ENCODE measurements at regions not wholly inside any gene's neighbourhood (a gene's known extent, or its start where the extent isn't known, plus 50 kb on each side); places are given as distances from the start of the nearest gene placed in this dataset.

GRCh38 chr12:42663621-42664020, 74.1 kb upstream of the PRICKLE1 start:
- H3K36me3 ChIP-seq (ENCODE audit: insufficient read depth, low read length): no peaks in the 10 kb centered on the region
- H3K4me1 ChIP-seq (ENCODE audit: insufficient read depth, low read length): no peaks in the 10 kb centered on the region
- H3K27ac ChIP-seq (ENCODE audit: low read depth, low read length): no peak overlapping the region
- Mint-ChIP-seq H3K36me3 (no peaks in the 10 kb centered on the region), H3K27ac (no peak overlapping the region), H3K4me3 (no peak overlapping the region), H3K27me3 (peaks cover 0 to 5% of the 10 kb centered on the region in 2 donors), H3K9me3 (peaks cover 0 to 13% (median 2%) of the 10 kb centered on the region in 5 donors), H3K4me1 (no peaks in the 10 kb centered on the region)
- POLR2A ChIA-PET: no interaction called here
- CTCF ChIA-PET: no interaction called here
- no peak overlapping the region for H3K4me3 ChIP-seq (ENCODE audit: low read length)
- DNase-seq: no peak
- H3K27me3 ChIP-seq (ENCODE audit: insufficient read depth, low read length, poor library complexity, severe bottlenecking): no peaks in the 10 kb centered on the region
- no peaks in the 10 kb centered on the region for H3K9me3 ChIP-seq (ENCODE audit: low read length)

GRCh38 chr12:42660968-42661937, 71.7 kb upstream of the PRICKLE1 start:
- Mint-ChIP-seq H3K9me3 (peaks cover 0 to 18% (median 4%) of the 10 kb centered on the region in 5 donors), H3K4me1 (no peaks in the 10 kb centered on the region), H3K36me3 (no peaks in the 10 kb centered on the region), H3K4me3 (no peak overlapping the region), H3K27me3 (peaks cover 0 to 5% of the 10 kb centered on the region in 2 donors), H3K27ac (no peak overlapping the region)
- Histone ChIP-seq H3K4me1 (ENCODE audit: insufficient read depth, low read length) (no peaks in the 10 kb centered on the region), H3K27me3 (ENCODE audit: insufficient read depth, low read length, poor library complexity, severe bottlenecking) (no peaks in the 10 kb centered on the region), H3K36me3 (ENCODE audit: insufficient read depth, low read length) (no peaks in the 10 kb centered on the region), H3K4me3 (ENCODE audit: low read length) (no peak overlapping the region), H3K9me3 (ENCODE audit: low read length) (no peaks in the 10 kb centered on the region), H3K27ac (ENCODE audit: low read depth, low read length) (no peak overlapping the region)
- no peak for DNase-seq
- ChIA-PET CTCF (no interaction called here), POLR2A (no interaction called here)

- no peak overlapping the region for H3K4me3 Mint-ChIP-seq
- H3K9me3 ChIP-seq (ENCODE audit: low read length): no peaks in the 10 kb centered on the region
- H3K4me1 Mint-ChIP-seq: no peaks in the 10 kb centered on the region
- no peaks in the 10 kb centered on the region for H3K27me3 ChIP-seq (ENCODE audit: insufficient read depth, low read length, poor library complexity, severe bottlenecking)
- H3K9me3 Mint-ChIP-seq: peaks cover 0 to 18% (median 7%) of the 10 kb centered on the region in 5 donors
- CTCF ChIA-PET: no interaction called here
- H3K27me3 Mint-ChIP-seq: peaks cover 0 to 5% of the 10 kb centered on the region in 2 donors
- no peaks in the 10 kb centered on the region for H3K36me3 Mint-ChIP-seq
- no peak overlapping the region for H3K27ac ChIP-seq (ENCODE audit: low read depth, low read length)
- DNase-seq: no peak
- H3K36me3 ChIP-seq (ENCODE audit: insufficient read depth, low read length): no peaks in the 10 kb centered on the region
- POLR2A ChIA-PET: no interaction called here
- H3K4me3 ChIP-seq (ENCODE audit: low read length): no peak overlapping the region
- no peaks in the 10 kb centered on the region for H3K4me1 ChIP-seq (ENCODE audit: insufficient read depth, low read length)
- no peak overlapping the region for H3K27ac Mint-ChIP-seq
These were observed 70.6 kb upstream of the PRICKLE1 start for GRCh38 chr12:42660117-42660516.

GRCh38 chr12:42652048-42652447, 62.5 kb upstream of the PRICKLE1 start:
- H3K27ac Mint-ChIP-seq: no peak overlapping the region
- H3K9me3 ChIP-seq (ENCODE audit: low read length): no peaks in the 10 kb centered on the region
- H3K36me3 ChIP-seq (ENCODE audit: insufficient read depth, low read length): no peaks in the 10 kb centered on the region
- no peaks in the 10 kb centered on the region for H3K27me3 Mint-ChIP-seq
- no peaks in the 10 kb centered on the region for H3K36me3 Mint-ChIP-seq
- ChIA-PET CTCF (no interaction called here), POLR2A (no interaction called here)
- H3K9me3 Mint-ChIP-seq: peaks cover 0 to 4% (median 2%) of the 10 kb centered on the region in 5 donors
- no peaks in the 10 kb centered on the region for H3K27me3 ChIP-seq (ENCODE audit: insufficient read depth, low read length, poor library complexity, severe bottlenecking)
- H3K4me3 Mint-ChIP-seq: no peak overlapping the region
- no peak overlapping the region for H3K27ac ChIP-seq (ENCODE audit: low read depth, low read length)
- no peaks in the 10 kb centered on the region for H3K4me1 ChIP-seq (ENCODE audit: insufficient read depth, low read length)
- no peak for DNase-seq
- no peaks in the 10 kb centered on the region for H3K4me1 Mint-ChIP-seq
- H3K4me3 ChIP-seq (ENCODE audit: low read length): no peak overlapping the region

GRCh38 chr12:42648061-42648460, 58.5 kb upstream of the PRICKLE1 start:
- CTCF ChIA-PET: no interaction called here
- DNase-seq: no peak
- no peak overlapping the region for H3K27ac ChIP-seq (ENCODE audit: low read depth, low read length)
- no peaks in the 10 kb centered on the region for H3K9me3 ChIP-seq (ENCODE audit: low read length)
- no peaks in the 10 kb centered on the region for H3K27me3 Mint-ChIP-seq
- H3K9me3 Mint-ChIP-seq: peaks cover 0 to 2% (median 0%) of the 10 kb centered on the region in 5 donors
- no peak overlapping the region for H3K27ac Mint-ChIP-seq
- no peaks in the 10 kb centered on the region for H3K4me1 Mint-ChIP-seq
- POLR2A ChIA-PET: no interaction called here
- no peaks in the 10 kb centered on the region for H3K36me3 Mint-ChIP-seq
- no peak overlapping the region for H3K4me3 Mint-ChIP-seq
- no peaks in the 10 kb centered on the region for H3K4me1 ChIP-seq (ENCODE audit: insufficient read depth, low read length)
- no peaks in the 10 kb centered on the region for H3K36me3 ChIP-seq (ENCODE audit: insufficient read depth, low read length)
- H3K27me3 ChIP-seq (ENCODE audit: insufficient read depth, low read length, poor library complexity, severe bottlenecking): no peaks in the 10 kb centered on the region
- no peak overlapping the region for H3K4me3 ChIP-seq (ENCODE audit: low read length)

- CTCF ChIA-PET: no interaction called here
- H3K9me3 Mint-ChIP-seq: peaks cover 0 to 2% (median 0%) of the 10 kb centered on the region in 5 donors
- POLR2A ChIA-PET: no interaction called here
- H3K4me1 Mint-ChIP-seq: no peaks in the 10 kb centered on the region
- H3K36me3 ChIP-seq (ENCODE audit: insufficient read depth, low read length): no peaks in the 10 kb centered on the region
- H3K9me3 ChIP-seq (ENCODE audit: low read length): no peaks in the 10 kb centered on the region
- no peaks in the 10 kb centered on the region for H3K27me3 Mint-ChIP-seq
- no peak for DNase-seq
- no peaks in the 10 kb centered on the region for H3K27me3 ChIP-seq (ENCODE audit: insufficient read depth, low read length, poor library complexity, severe bottlenecking)
- H3K4me3 ChIP-seq (ENCODE audit: low read length): no peak overlapping the region
- H3K4me1 ChIP-seq (ENCODE audit: insufficient read depth, low read length): no peaks in the 10 kb centered on the region
- no peak overlapping the region for H3K27ac ChIP-seq (ENCODE audit: low read depth, low read length)
- no peak overlapping the region for H3K27ac Mint-ChIP-seq
- no peaks in the 10 kb centered on the region for H3K36me3 Mint-ChIP-seq
- no peak overlapping the region for H3K4me3 Mint-ChIP-seq
These were observed 54.5 kb upstream of the PRICKLE1 start for GRCh38 chr12:42643881-42644579.

GRCh38 chr12:42641221-42641885, 51.8 kb upstream of the PRICKLE1 start:
- Mint-ChIP-seq H3K27ac (no peak overlapping the region), H3K27me3 (peaks cover 0 to 1% of the 10 kb centered on the region in 2 donors), H3K4me1 (no peaks in the 10 kb centered on the region), H3K4me3 (no peak overlapping the region), H3K36me3 (peaks cover 0 to 1% (median 0%) of the 10 kb centered on the region in 3 donors), H3K9me3 (peaks cover 0 to 2% (median 0%) of the 10 kb centered on the region in 5 donors)
- H3K4me1 ChIP-seq (ENCODE audit: insufficient read depth, low read length): no peaks in the 10 kb centered on the region
- H3K27ac ChIP-seq (ENCODE audit: low read depth, low read length): no peak overlapping the region
- no peaks in the 10 kb centered on the region for H3K9me3 ChIP-seq (ENCODE audit: low read length)
- POLR2A ChIA-PET: no interaction called here
- no peak for DNase-seq
- CTCF ChIA-PET: no interaction called here
- no peaks in the 10 kb centered on the region for H3K27me3 ChIP-seq (ENCODE audit: insufficient read depth, low read length, poor library complexity, severe bottlenecking)
- no peaks in the 10 kb centered on the region for H3K36me3 ChIP-seq (ENCODE audit: insufficient read depth, low read length)
- no peak overlapping the region for H3K4me3 ChIP-seq (ENCODE audit: low read length)

- H3K4me1 Mint-ChIP-seq: no peaks in the 10 kb centered on the region
- H3K36me3 Mint-ChIP-seq: peaks cover 0 to 1% (median 0%) of the 10 kb centered on the region in 3 donors
- no peak for DNase-seq
- H3K27ac Mint-ChIP-seq: no peak overlapping the region
- POLR2A ChIA-PET: no interaction called here
- H3K27ac ChIP-seq (ENCODE audit: low read depth, low read length): no peak overlapping the region
- H3K4me3 ChIP-seq (ENCODE audit: low read length): no peak overlapping the region
- peaks cover 0 to 1% of the 10 kb centered on the region in 2 donors for H3K27me3 Mint-ChIP-seq
- H3K9me3 ChIP-seq (ENCODE audit: low read length): no peaks in the 10 kb centered on the region
- no peak overlapping the region for H3K4me3 Mint-ChIP-seq
- H3K36me3 ChIP-seq (ENCODE audit: insufficient read depth, low read length): no peaks in the 10 kb centered on the region
- no peaks in the 10 kb centered on the region for H3K27me3 ChIP-seq (ENCODE audit: insufficient read depth, low read length, poor library complexity, severe bottlenecking)
- CTCF ChIA-PET: no interaction called here
- peaks cover 0 to 2% (median 0%) of the 10 kb centered on the region in 5 donors for H3K9me3 Mint-ChIP-seq
- no peaks in the 10 kb centered on the region for H3K4me1 ChIP-seq (ENCODE audit: insufficient read depth, low read length)
These were observed 50.8 kb upstream of the PRICKLE1 start for GRCh38 chr12:42640391-42640790.
